Stomach smooth muscle (tissue), 2 donors: ENCODE measurements at regions not wholly inside any gene's neighbourhood (a gene's known extent, or its start where the extent isn't known, plus 50 kb on each side); places are given as distances from the start of the nearest gene placed in this dataset.

Source experiments
- H3K27ac ChIP-seq: one replicate; pipeline ENCODE4 v1.7.0; 2013; ENCODE audit warnings: mild to moderate bottlenecking, low read length, inconsistent platforms
- H3K27me3 ChIP-seq, 2 donors: one replicate each; pipeline ENCODE4 v1.7.0; 2013; ENCODE audit warnings: low read length in 2 of 2; ENCODE audit not compliant: insufficient read depth in 2 of 2, control insufficient read depth in 1 of 2
- H3K36me3 ChIP-seq, 2 donors: one replicate each; pipeline ENCODE4 v1.7.0; 2013; ENCODE audit warnings: low read length in 2 of 2; ENCODE audit not compliant: control insufficient read depth in 2 of 2, insufficient read depth in 2 of 2
- H3K4me1 ChIP-seq: one replicate; pipeline ENCODE4 v1.7.0; 2013; ENCODE audit warnings: low read length; ENCODE audit not compliant: control insufficient read depth, insufficient read depth
- H3K4me3 ChIP-seq, 2 donors: one replicate each; pipeline ENCODE4 v1.7.0; 2013; ENCODE audit warnings: low read length in 2 of 2
- H3K9ac ChIP-seq, 2 donors: one replicate each; pipeline ENCODE4 v1.7.0; 2013; ENCODE audit warnings: low read length in 2 of 2, mild to moderate bottlenecking in 1 of 2
- H3K9me3 ChIP-seq, 2 donors: one replicate each; pipeline ENCODE4 v1.7.0; 2013; ENCODE audit warnings: low read length in 2 of 2; ENCODE audit not compliant: control insufficient read depth in 2 of 2
- donor health status: healthy.
- donor health status: Pancreatic carcinoma.

DNA sequence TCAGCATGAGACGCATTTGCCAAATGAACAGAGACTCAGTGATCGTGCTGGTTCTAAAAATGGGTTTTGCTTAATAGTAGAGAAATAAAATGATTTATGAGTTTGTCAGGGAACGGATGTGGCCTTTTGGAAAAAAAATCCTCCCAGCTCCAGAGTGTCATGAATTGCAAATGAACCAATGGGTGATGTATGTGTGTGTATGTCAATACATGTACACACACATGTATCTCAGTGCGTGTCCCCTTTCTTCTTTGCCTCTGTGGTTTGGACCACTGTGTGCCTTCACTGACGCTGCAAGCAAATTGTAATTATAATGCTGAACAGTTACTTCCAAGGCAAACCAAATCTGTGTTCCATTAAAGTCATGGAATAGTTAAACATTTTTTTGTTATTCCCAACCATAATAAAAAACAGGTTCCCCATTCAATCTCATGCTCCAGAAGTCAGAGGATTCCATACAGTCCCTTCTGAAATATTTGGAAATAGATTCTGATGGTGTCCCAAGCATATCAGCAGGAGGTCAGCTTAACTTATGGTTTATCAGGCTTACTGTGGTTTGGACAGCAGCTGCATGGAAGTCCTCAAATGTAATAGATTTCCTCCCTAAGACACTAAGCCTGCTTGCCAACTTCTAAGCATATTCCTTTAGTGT lies 630.5 kb downstream of the ACTL7B start:
- H3K27ac ChIP-seq, result no peak overlapping the region
- H3K36me3 ChIP-seq, result no peaks in the 10 kb centered on the region
- no peak overlapping the region for H3K4me3 ChIP-seq
- no peak overlapping the region for H3K9ac ChIP-seq
- H3K9me3 ChIP-seq, result no peaks in the 10 kb centered on the region
- no peaks in the 10 kb centered on the region for H3K4me1 ChIP-seq
- peaks cover 0 to 2% of the 10 kb centered on the region in 2 donors for H3K27me3 ChIP-seq

DNA sequence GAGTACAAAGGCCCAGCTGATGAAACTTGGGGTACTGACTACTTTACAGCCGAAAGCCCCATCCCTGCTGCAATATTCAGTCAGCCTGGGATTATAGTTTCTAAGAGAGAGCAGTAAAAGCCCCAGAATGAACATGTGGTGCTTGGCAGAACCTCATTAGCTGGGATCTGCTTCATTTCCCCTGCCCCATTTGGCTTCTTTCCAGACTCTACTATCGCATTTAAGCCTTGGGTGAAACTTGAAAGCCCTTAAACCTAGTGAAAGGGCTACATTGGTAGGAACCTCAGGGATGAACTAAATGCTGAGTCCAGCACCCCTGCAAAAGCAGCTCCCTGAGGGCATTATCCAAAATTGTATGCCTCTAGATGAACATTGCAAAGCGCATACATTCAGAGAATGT lies 631.1 kb downstream of the ACTL7B start:
- Histone ChIP-seq H3K27me3 (peaks cover 0 to 2% of the 10 kb centered on the region in 2 donors), H3K9ac (no peak overlapping the region), H3K4me3 (no peak overlapping the region), H3K9me3 (no peaks in the 10 kb centered on the region), H3K36me3 (no peaks in the 10 kb centered on the region), H3K27ac (no peak overlapping the region), H3K4me1 (no peaks in the 10 kb centered on the region)

DNA sequence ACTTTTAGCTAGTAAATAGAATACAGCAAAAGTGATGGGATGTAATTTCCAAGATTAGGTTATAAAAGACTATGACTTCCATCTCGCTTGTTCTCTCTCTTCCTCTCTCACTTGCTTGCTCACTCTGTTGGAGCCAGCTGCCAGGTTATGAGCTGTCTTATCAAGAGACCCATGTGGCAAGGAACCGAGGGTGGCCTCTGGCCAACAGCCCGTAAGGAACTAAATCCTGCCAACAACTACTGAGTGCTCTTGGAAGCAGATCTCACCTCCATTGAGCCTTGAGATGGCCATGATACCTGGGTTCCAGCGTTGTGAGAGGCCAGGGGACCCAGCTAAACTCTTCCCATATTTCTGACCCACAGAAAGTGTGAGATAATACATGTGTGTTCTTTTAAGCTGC lies 636.1 kb downstream of the ACTL7B start:
- Histone ChIP-seq H3K4me1 (no peaks in the 10 kb centered on the region), H3K9me3 (no peaks in the 10 kb centered on the region), H3K4me3 (no peak overlapping the region), H3K36me3 (no peaks in the 10 kb centered on the region), H3K9ac (no peak overlapping the region), H3K27ac (no peak overlapping the region), H3K27me3 (no peaks in the 10 kb centered on the region)

DNA sequence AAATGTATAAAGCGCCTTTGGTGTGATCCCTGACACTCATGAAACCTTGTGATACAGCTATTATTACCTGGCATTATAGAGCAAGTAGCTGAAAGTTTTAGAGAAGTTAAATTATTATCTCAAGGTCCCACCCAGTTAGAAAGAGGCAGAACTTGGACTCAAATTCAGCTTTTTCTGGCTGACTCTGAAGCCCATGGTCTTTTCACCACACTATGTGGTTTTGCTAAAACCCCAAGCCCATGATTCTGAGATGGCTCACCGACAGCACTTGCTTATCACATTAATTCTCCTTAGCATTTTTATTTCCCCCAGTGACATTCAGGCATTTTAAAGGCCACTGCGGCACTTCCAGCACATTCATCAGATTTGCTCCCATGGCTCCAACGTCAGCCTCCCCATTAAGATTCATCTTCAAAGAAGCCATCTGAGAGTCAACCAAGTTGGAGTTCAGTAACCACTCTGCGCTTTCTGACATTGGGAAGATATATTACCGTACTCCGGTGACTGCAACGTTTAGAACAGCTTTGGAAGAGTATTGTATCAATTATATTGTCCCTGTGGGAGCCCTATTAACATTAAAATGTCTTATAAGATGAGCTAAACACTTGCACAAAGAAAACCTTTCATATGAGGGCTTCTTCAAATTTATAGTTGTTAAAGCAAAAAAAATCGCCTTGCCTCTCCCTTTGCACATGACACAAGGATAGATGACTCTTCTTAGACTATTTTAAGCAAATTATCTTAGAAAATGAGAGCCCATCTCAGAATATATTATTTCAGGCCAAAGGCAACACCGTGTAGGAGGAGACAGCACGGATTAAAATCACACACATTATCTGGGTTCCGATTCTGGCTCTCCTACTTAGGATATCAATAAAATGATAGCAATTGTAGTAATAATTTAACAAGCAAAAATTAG lies 638.1 kb downstream of the ACTL7B start:
- no peaks in the 10 kb centered on the region for H3K36me3 ChIP-seq
- H3K9me3 ChIP-seq, result no peaks in the 10 kb centered on the region
- no peak overlapping the region for H3K4me3 ChIP-seq
- H3K9ac ChIP-seq, result no peak overlapping the region
- no peaks in the 10 kb centered on the region for H3K27me3 ChIP-seq
- no peaks in the 10 kb centered on the region for H3K4me1 ChIP-seq
- H3K27ac ChIP-seq, result no peak overlapping the region

DNA sequence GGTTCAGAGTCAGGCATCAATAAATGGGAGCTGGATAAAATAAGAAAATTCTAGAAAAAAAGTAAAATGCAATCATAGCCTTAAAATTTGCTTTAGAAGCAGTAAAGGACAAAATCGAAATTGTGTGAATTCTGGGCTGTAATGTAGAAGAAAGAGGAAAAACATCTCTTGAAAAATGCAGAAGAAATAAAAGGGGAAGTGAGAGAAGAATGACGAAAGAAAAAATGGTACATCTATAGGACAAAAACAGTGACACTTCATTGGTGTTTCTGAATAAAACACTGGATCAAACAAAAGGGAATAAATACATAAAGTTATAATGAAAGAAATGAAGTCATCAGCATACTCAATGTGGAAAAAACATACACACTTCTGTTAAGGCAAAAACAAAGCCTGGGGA lies 642.3 kb downstream of the ACTL7B start:
- Histone ChIP-seq H3K4me1 (no peaks in the 10 kb centered on the region), H3K9ac (no peak overlapping the region), H3K36me3 (no peaks in the 10 kb centered on the region), H3K27me3 (no peaks in the 10 kb centered on the region), H3K4me3 (no peak overlapping the region), H3K9me3 (no peaks in the 10 kb centered on the region), H3K27ac (no peak overlapping the region)

DNA sequence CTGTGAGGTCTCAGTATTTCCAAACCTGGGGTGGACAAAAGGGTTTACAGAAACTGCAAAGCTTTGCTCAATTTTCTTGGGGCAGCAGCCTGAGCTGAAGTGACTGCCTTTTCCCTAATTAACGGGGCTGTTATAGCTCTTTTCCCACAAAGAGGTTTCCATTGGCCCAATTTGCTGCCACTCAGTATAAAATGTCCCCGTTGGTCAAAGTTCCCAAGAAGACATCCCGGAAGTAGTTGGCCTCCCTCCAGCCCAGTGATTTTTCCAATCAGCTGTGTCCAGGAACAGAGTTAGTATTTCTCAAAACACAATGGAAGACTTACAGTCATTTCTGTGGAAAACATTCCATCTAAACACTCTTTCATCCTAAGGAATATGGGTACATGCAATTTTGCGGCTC lies 643.6 kb downstream of the ACTL7B start:
- no peaks in the 10 kb centered on the region for H3K27me3 ChIP-seq
- no peaks in the 10 kb centered on the region for H3K36me3 ChIP-seq
- no peak overlapping the region for H3K27ac ChIP-seq
- H3K9ac ChIP-seq, result no peak overlapping the region
- no peaks in the 10 kb centered on the region for H3K9me3 ChIP-seq
- H3K4me1 ChIP-seq, result peaks cover 7% of the 10 kb centered on the region
- H3K4me3 ChIP-seq, result no peak overlapping the region

DNA sequence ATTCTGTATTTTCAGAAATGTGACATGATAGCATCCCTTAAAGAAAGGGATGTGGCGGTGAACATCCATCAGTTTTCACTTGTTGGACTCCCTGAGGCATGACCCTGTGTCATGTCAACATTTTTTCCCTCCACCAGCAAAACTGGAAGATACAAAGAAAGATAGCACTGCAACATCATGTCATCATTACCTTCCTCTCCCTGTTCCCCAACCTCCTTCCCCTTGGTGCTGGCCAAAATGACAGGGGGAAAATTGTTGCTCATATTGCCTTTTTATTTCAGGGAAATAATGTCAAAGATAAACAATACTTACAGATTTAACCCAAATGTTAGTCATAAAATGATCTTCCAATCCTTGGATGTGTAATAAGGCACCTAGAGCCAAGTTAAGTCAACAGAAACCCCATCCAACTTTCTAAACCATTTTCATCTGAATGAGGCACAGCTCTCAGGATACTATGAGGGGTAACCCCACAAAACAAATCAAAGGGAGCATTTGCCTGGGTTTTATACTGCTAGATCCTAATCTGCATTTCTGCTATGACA lies 644.3 kb downstream of the ACTL7B start:
- no peaks in the 10 kb centered on the region for H3K36me3 ChIP-seq
- no peaks in the 10 kb centered on the region for H3K27me3 ChIP-seq
- H3K27ac ChIP-seq, result no peak overlapping the region
- H3K9ac ChIP-seq, result no peak overlapping the region
- H3K9me3 ChIP-seq, result no peaks in the 10 kb centered on the region
- H3K4me1 ChIP-seq, result peaks cover 8% of the 10 kb centered on the region
- H3K4me3 ChIP-seq, result no peak overlapping the region

DNA sequence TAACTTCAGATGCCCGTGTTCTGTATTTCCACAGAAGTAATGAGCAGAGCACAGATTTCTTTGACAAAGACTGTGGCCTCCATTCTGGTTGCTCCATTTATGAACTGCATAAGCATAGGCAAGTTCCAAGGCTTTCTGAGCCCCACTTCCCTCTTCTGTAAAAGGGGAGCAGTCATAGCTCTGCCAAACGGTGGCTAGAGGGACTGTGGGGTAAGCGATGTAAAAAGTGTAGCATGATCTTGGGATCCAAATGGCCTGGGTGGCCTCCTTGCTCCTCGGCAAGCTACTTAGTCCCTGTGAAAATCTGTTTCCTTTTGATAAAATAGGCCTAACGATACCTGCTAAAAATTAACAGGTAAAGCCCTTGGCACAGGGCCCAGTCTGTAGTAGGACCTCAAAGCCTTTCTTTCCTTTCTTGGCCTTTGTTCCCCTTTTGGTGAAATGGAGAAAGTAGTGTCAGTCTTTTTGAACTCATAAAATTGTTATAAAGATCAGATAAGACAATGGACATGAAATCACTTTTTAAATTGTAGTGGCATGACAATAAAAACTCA lies 646.6 kb downstream of the ACTL7B start:
- peaks cover 8% of the 10 kb centered on the region for H3K4me1 ChIP-seq
- H3K9ac ChIP-seq, result no peak overlapping the region
- H3K36me3 ChIP-seq, result no peaks in the 10 kb centered on the region
- H3K27ac ChIP-seq, result no peak overlapping the region
- no peak overlapping the region for H3K4me3 ChIP-seq
- H3K27me3 ChIP-seq, result no peaks in the 10 kb centered on the region
- H3K9me3 ChIP-seq, result peaks cover 0 to 2% of the 10 kb centered on the region in 2 donors

DNA sequence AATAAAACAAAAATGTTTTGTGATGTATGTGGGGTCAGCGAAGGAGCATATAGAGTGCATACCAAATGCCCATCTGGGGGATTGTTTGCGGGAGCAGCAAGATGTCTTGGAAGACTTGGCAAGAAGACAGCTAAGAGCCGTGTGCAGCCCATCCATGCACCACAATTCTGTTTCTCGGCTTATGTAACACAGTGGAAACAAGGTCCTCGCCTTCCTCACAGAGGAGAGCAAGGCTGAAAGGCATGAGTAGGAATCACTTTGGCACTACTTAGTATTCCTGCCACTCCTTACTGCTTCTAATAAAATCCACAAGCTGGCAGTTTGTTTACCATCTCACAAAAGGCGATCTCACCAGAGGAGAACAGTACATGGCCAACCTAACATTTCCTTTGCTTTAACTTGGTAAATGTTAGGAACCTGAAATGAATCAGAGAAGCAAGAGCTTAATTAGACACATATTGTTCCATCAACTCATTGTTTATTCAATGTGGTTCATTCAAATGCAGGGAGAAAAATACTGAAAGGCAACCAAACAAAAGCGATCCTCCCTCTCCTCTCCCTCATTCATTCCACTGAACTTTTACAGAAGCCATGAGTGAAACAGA lies 648.1 kb downstream of the ACTL7B start:
- Histone ChIP-seq H3K27me3 (no peaks in the 10 kb centered on the region), H3K4me3 (no peak overlapping the region), H3K4me1 (peaks cover 8% of the 10 kb centered on the region), H3K9ac (no peak overlapping the region), H3K9me3 (peaks cover 0 to 2% of the 10 kb centered on the region in 2 donors), H3K36me3 (no peaks in the 10 kb centered on the region), H3K27ac (peak overlapping the region; percentile 8)

DNA sequence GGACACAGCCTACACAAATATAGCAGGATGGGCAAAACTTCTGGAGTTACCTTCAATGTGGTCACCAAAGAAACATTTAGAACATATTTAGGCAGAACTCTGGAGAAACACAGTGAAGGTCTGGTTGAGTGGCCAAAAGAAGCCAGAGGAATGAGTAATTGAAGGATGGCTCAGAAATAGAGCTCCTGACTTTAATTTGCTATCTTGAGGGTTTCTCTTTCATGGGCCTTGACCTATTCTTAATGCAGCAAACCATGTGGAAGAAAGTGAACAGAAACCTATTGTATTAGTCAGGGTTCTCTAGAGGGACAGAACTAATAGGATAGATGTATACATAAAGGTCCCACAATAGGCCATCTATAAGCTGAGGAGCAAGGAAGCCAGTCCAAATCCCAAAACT lies 650.5 kb downstream of the ACTL7B start:
- H3K36me3 ChIP-seq, result no peaks in the 10 kb centered on the region
- peaks cover 8% of the 10 kb centered on the region for H3K4me1 ChIP-seq
- H3K9ac ChIP-seq, result no peak overlapping the region
- no peak overlapping the region for H3K4me3 ChIP-seq
- H3K27me3 ChIP-seq, result no peaks in the 10 kb centered on the region
- H3K9me3 ChIP-seq, result peaks cover 0 to 2% of the 10 kb centered on the region in 2 donors
- H3K27ac ChIP-seq, result no peak overlapping the region
